ENCODE measurements at regions not wholly inside any gene's neighbourhood (a gene's known extent, or its start where the extent isn't known, plus 50 kb on each side); places are given as distances from the start of the nearest gene placed in this dataset.

DNA sequence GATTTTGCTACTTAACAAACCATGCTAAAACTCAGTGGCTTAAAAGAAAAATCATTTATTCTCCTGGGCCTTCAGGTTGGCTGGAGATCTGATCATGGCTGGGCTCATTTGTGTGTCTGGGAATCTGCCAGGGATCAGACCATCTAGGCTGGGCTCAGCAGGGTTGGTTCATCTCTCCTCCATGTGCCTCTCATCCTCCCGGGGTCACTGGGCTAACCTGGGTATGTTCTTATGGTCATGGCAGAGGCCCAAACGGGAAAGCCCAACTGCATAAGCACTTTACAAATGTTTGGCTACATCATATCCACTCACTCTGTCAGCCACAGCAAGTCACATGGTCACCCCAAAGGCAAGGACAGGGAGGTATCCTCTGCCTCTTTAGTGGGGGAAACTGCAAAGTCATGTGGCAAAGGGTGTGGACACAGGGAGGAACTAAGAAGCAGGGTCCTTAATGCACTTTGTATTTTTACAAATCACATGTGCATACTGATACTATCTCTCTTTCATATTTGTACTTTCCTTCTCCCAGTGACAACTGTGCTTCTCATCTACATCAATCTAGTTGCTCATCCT, 231.4 kb downstream of the BUB3 start:
- Histone ChIP-seq H3K27me3 (ENCODE audit: insufficient read depth, low read length, poor library complexity, severe bottlenecking) (no peaks in the 10 kb centered on the region), H3K4me2 (ENCODE audit: low read depth, low read length, poor library complexity, severe bottlenecking) (no peak overlapping the region), H3K36me3 (ENCODE audit: insufficient read depth, low read length) (no peaks in the 10 kb centered on the region), H3K9me2 (replicated peaks; ENCODE audit: low read depth, low read length) (no peaks in the 10 kb centered on the region), H2AFZ (ENCODE audit: low read length) (no peak overlapping the region), H3K9me3 (ENCODE audit: insufficient read depth, low read depth, low read length) (no peaks in the 10 kb centered on the region), H3K4me3 (ENCODE audit: low read length, poor library complexity, severe bottlenecking) (no peak overlapping the region), H4K20me1 (ENCODE audit: insufficient read depth, low read length, poor library complexity, severe bottlenecking) (no peaks in the 10 kb centered on the region), H3K9ac (ENCODE audit: low read depth, low read length, poor library complexity, severe bottlenecking) (no peak overlapping the region), H3F3A (ENCODE audit: low read depth) (no peaks in the 10 kb centered on the region), H3K79me2 (ENCODE audit: insufficient read depth, low read length) (no peaks in the 10 kb centered on the region), H3K4me1 (ENCODE audit: insufficient read depth, low read length, poor library complexity, severe bottlenecking) (no peaks in the 10 kb centered on the region)
- TF ChIP-seq EZH2phosphoT487 (IDR thresholded peaks at IDR 0.05; ENCODE audit: borderline replicate concordance), result no peak
- TF ChIP-seq, protein P1, sequence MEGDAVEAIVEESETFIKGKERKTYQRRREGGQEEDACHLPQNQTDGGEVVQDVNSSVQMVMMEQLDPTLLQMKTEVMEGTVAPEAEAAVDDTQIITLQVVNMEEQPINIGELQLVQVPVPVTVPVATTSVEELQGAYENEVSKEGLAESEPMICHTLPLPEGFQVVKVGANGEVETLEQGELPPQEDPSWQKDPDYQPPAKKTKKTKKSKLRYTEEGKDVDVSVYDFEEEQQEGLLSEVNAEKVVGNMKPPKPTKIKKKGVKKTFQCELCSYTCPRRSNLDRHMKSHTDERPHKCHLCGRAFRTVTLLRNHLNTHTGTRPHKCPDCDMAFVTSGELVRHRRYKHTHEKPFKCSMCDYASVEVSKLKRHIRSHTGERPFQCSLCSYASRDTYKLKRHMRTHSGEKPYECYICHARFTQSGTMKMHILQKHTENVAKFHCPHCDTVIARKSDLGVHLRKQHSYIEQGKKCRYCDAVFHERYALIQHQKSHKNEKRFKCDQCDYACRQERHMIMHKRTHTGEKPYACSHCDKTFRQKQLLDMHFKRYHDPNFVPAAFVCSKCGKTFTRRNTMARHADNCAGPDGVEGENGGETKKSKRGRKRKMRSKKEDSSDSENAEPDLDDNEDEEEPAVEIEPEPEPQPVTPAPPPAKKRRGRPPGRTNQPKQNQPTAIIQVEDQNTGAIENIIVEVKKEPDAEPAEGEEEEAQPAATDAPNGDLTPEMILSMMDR (conservative IDR thresholded peaks at IDR 0.05; ENCODE audit: low read length), result no peak

GRCh38 chr10:123389520-123389919, 235.3 kb downstream of the BUB3 start:
- Histone ChIP-seq H3K9me3 (ENCODE audit: insufficient read depth, low read depth, low read length) (peaks cover 5% of the 10 kb centered on the region; the same call in 1 of the 2 replicates), H3K4me2 (ENCODE audit: low read depth, low read length, poor library complexity, severe bottlenecking) (no peak overlapping the region), H3F3A (ENCODE audit: low read depth) (no peaks in the 10 kb centered on the region)

DNA sequence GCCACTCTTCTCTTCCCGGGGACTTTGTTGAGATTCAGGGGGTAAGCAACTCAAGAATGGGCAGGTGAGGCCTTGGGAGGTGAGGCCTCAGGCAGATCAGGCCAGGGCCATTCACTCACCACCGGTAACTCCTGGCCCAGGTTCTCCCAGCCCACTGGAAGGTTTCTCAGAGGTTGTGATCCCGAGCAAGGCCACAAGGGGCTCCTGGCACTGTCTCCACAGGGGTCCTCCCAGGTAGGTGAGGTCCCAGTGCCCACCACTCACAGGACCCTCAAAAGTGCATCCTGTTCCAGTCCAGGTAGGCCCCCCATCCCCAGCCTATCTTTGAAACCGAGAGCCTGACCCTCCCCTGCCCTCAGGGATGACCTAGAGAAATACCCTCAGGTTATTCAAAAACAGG, 236.1 kb downstream of the BUB3 start:
- H3K9ac ChIP-seq (ENCODE audit: low read depth, low read length, poor library complexity, severe bottlenecking), result no peak overlapping the region

More at GRCh38 chr10:123389520-123389919, 235.3 kb downstream of the BUB3 start:
- no peaks in the 10 kb centered on the region for H3K4me1 ChIP-seq (ENCODE audit: insufficient read depth, low read length, poor library complexity, severe bottlenecking)
- H3K9ac ChIP-seq (ENCODE audit: low read depth, low read length, poor library complexity, severe bottlenecking), result no peak overlapping the region
- TF ChIP-seq EZH2phosphoT487 (IDR thresholded peaks at IDR 0.05; ENCODE audit: borderline replicate concordance), result no peak
- TF ChIP-seq, protein P1 (conservative IDR thresholded peaks at IDR 0.05; ENCODE audit: low read length), result no peak
- H3K27me3 ChIP-seq (ENCODE audit: insufficient read depth, low read length, poor library complexity, severe bottlenecking), result no peaks in the 10 kb centered on the region
- no peaks in the 10 kb centered on the region for H3K9me2 ChIP-seq (replicated peaks; ENCODE audit: low read depth, low read length)
- no peaks in the 10 kb centered on the region for H3K36me3 ChIP-seq (ENCODE audit: insufficient read depth, low read length)
- H3K4me3 ChIP-seq (ENCODE audit: low read length, poor library complexity, severe bottlenecking), result no peak overlapping the region
- H4K20me1 ChIP-seq (ENCODE audit: insufficient read depth, low read length, poor library complexity, severe bottlenecking), result no peaks in the 10 kb centered on the region
- H3K79me2 ChIP-seq (ENCODE audit: insufficient read depth, low read length), result no peaks in the 10 kb centered on the region
- H2AFZ ChIP-seq (ENCODE audit: low read length), result no peak overlapping the region

More for the DNA sequence above, 236.1 kb downstream of the BUB3 start:
- peaks cover 5% of the 10 kb centered on the region; the same call in 1 of the 2 replicates for H3K9me3 ChIP-seq (ENCODE audit: insufficient read depth, low read depth, low read length)
- H3K27me3 ChIP-seq (ENCODE audit: insufficient read depth, low read length, poor library complexity, severe bottlenecking), result no peaks in the 10 kb centered on the region
- H3K79me2 ChIP-seq (ENCODE audit: insufficient read depth, low read length), result no peaks in the 10 kb centered on the region
- H4K20me1 ChIP-seq (ENCODE audit: insufficient read depth, low read length, poor library complexity, severe bottlenecking), result no peaks in the 10 kb centered on the region
- no peak overlapping the region for H3K4me2 ChIP-seq (ENCODE audit: low read depth, low read length, poor library complexity, severe bottlenecking)
- no peaks in the 10 kb centered on the region for H3K4me1 ChIP-seq (ENCODE audit: insufficient read depth, low read length, poor library complexity, severe bottlenecking)
- H3K9me2 ChIP-seq (replicated peaks; ENCODE audit: low read depth, low read length), result no peaks in the 10 kb centered on the region
- H3K36me3 ChIP-seq (ENCODE audit: insufficient read depth, low read length), result no peaks in the 10 kb centered on the region
- TF ChIP-seq EZH2phosphoT487 (IDR thresholded peaks at IDR 0.05; ENCODE audit: borderline replicate concordance), result no peak
- TF ChIP-seq, protein P1 (conservative IDR thresholded peaks at IDR 0.05; ENCODE audit: low read length), result no peak
- H3K4me3 ChIP-seq (ENCODE audit: low read length, poor library complexity, severe bottlenecking), result no peak overlapping the region
- no peaks in the 10 kb centered on the region for H3F3A ChIP-seq (ENCODE audit: low read depth)
- H2AFZ ChIP-seq (ENCODE audit: low read length), result no peak overlapping the region
